ENCODE measurements at regions not wholly inside any gene's neighbourhood (a gene's known extent, or its start where the extent isn't known, plus 50 kb on each side); places are given as distances from the start of the nearest gene placed in this dataset.

DNA sequence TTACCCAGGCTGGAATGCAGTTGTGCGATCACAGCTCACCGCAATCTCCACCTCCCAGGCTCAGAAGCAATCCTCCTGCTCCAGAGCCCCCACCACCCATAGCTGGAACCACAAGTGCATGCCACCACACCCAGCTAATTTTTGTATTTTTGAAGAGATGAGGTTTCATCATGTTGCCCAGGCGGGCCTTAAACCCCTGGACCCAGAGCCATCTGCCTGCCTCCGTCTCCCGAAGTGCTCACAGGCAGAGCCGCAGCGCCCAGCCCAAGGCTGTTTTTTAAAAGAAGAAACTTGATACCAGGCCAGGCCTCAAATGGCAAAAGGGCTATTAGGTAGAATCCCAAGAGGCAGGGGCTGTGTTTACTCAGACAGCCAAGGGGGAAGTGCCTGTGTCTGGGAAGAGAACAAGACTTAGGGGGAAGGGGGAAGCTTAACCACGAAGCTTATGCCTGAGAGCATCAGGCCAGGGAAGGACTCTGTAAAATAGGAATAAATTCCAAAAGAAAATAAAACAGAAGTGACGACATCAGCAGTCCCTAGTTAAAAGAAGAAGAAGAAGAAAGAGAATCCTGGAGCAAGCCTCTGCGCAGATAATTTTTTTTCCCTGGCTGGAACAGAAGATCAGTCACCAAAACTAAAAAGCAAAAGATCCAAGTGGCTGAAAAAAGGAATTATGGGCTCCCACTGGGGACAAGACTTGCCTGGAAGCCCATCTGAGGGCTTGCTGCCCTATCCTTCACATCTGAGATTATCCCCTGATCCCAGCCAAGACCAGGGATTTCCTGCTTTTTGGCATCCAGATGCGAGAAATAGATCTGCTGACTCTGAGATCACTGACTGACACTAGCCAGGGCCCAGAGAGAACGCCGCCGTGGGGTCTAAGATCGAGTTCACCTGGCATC lies 170.5 kb downstream of the NDUFA12 start:
- TF ChIP-seq, protein P1, sequence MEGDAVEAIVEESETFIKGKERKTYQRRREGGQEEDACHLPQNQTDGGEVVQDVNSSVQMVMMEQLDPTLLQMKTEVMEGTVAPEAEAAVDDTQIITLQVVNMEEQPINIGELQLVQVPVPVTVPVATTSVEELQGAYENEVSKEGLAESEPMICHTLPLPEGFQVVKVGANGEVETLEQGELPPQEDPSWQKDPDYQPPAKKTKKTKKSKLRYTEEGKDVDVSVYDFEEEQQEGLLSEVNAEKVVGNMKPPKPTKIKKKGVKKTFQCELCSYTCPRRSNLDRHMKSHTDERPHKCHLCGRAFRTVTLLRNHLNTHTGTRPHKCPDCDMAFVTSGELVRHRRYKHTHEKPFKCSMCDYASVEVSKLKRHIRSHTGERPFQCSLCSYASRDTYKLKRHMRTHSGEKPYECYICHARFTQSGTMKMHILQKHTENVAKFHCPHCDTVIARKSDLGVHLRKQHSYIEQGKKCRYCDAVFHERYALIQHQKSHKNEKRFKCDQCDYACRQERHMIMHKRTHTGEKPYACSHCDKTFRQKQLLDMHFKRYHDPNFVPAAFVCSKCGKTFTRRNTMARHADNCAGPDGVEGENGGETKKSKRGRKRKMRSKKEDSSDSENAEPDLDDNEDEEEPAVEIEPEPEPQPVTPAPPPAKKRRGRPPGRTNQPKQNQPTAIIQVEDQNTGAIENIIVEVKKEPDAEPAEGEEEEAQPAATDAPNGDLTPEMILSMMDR (conservative IDR thresholded peaks at IDR 0.05; ENCODE audit: low read depth, low read length) = no peak
- no peak for TF ChIP-seq EZH2 (IDR thresholded peaks at IDR 0.05; ENCODE audit: borderline replicate concordance, low read depth, low read length, poor library complexity, severe bottlenecking)

Measured in A673 (cell line).